HG03378 (cell line): ENCODE measurements at regions not wholly inside any gene's neighbourhood (a gene's known extent, or its start where the extent isn't known, plus 50 kb on each side); places are given as distances from the start of the nearest gene placed in this dataset.

Experiments used
- ATAC-seq: cut with Tn5 transposase; IDR thresholded peaks from one replicate; pipeline ENCODE4 v1.9.1; 2021; ENCODE audit warnings: mild to moderate bottlenecking, moderate library complexity; ENCODE audit not compliant: unreplicated experiment

DNA sequence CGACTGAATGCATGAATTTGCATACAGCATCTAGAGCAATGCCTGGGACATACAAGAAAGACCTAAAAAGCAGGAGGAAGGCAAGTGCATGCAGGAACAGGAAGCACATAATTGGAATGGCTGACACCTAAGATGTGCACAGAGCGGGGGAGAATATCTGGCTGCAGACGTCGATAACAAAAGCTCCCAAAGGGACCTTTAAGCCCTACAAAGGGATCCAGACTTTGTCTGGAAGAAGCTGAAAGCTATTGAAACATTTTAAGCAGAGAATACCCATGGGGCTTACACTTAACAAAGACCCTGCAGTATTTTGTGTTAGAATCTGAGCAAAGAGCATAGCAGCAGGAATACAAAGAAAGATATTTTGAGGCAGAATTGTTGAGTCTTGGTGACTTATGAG is 107.4 kb upstream of the CLDN10 start:
- ATAC-seq, result no peak

DNA sequence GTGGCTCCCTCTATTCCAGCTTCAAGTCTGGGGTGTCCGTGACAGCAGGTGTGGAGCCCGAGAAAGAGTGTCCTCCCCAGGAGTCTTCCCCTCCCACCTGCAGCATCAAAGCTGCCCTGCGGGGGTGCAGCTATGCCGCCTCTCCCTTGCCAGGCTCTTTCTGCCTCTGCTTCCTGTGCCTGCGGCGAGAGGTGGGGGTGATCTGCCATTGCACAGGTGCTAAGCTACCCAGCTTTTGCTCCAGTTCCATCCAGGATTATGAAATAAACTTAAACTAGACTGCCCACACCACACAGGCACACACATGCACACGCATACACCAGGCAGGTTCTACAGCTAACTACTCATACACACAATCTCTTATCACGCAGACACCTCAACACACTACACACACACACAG is 104.7 kb upstream of the CLDN10 start:
- no peak for ATAC-seq

DNA sequence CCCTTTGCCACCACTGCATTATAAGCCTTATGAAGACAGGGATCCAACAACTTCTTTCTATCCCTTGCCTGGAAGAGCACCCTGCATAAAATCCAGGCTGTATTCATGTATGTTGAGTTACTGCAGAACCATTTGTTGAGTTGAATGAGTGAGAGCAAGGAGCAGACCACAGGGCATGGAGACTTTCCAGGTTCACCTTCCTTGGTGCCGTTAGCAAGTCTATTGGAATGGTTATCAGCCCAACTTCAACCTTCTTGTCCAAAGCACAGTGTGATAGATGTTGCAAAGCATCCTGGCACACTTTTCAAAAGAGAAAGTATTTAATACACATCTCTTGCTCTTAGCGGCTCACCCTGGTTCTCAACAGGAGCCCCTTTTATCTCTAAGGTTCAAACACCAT is 100.9 kb upstream of the CLDN10 start:
- ATAC-seq, result no peak

DNA sequence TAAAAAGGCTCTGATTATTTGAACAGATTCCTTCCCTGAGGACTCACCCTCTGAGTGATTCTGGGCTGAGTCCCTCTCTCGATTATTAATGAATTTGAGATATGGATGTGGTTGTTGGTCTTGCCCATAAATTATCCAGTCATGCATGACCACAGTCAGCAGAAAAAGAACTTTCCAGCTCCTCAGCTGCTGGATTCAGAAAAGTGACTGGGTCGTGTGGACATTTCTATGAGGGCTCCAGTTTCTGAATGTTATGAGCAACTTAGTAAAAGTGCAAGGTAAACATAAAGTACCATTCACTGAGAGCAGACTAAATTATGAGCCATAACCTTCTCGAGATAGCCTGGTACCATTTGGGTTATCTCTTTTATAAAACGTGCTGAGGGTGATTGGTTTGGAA is 100.1 kb upstream of the CLDN10 start:
- no peak for ATAC-seq

DNA sequence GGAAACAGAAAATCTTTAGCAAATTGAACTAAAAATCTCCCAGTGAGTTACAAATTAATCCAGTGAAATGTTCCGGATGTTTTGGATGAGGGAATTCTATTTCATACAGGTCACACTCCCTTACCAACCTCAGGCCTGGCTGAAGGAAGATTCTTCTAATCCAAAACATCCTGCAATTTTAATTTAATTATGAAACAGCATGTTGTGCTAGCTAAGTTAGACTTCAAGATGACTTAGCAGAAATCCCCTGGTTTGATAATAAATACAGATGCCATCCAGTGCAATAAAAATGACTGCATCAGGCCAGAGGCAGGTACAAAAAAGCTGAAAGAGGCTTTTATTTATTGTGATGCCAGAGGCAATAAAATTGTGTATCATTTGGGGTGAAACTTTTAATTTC is 96.7 kb upstream of the CLDN10 start:
- no peak for ATAC-seq

DNA sequence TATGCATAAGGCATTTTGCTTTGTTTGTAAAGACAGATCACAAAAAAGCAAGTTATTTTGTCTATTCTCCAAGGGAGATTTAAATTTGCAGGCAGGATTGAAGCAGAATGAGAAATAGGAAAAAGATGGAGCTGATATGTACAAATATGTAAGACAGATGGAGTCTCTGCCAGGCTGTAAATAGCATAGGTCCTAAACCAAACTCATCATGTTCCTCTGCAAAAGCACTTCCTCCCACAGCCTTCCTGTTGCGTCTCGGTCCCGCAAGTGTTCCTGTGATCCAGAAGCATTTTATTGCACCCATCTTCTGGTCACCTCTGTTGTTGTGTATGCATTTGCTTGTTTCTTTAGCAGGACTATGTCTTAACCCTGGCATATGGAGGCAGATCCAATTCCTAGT is 95.7 kb upstream of the CLDN10 start:
- ATAC-seq, result no peak

DNA sequence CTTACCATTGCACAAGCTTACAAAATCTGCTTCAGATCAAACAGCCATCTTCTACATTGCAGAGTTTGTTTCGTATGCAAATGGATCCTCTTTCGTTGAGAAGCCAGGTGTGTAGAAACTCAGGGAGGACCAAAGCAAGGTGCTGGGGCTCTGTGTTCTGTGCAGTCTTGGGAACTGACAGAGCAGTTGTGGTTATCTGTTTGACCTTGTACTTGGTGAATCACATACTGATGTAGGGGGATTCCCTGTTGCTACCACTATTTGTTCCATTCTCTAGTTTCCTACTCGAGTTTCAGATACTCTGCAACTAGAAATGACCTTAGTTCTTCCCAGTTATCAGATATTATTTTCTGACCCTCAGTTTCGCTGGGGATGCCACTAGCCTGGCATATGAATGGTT is 95.2 kb upstream of the CLDN10 start:
- ATAC-seq, result peak; percentile 100

DNA sequence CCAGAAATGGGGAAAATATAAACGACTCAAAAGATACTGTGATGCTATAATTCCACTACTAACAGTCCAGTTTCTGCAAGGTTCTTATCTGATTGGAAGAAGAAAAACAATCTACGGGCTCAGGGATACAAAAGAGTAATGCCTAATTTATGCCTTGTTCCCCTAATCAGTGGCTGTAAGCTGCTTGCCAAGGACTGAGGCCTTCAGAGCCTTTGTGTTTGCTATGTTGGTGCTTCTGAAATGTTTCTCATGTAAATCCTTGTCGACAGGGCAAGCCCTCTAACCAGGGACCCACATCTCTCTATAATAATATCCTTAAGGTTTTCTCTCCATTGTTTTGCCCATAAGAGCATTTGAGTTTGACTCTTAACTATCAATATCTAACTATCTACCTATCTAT is 89.7 kb upstream of the CLDN10 start:
- ATAC-seq, result no peak

DNA sequence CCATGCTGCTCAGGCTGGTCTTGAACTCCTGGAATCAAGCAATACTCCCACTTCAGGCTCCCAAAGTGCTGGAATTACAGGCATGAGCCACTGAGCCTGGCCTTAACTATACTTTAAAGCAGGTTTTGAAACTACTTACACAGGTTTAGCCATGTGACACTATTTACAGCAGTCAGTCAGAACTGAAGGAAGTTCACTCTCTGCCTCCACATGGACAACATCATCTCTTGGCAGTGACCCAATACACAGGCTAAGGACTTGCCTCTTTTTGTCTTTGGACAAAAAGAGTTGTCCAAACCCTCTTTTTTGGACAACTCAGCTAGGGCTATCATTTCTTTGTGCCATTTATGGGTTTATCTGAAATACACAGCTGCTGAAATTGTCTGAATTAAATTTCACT is 89.0 kb upstream of the CLDN10 start:
- peak; percentile 49 for ATAC-seq

DNA sequence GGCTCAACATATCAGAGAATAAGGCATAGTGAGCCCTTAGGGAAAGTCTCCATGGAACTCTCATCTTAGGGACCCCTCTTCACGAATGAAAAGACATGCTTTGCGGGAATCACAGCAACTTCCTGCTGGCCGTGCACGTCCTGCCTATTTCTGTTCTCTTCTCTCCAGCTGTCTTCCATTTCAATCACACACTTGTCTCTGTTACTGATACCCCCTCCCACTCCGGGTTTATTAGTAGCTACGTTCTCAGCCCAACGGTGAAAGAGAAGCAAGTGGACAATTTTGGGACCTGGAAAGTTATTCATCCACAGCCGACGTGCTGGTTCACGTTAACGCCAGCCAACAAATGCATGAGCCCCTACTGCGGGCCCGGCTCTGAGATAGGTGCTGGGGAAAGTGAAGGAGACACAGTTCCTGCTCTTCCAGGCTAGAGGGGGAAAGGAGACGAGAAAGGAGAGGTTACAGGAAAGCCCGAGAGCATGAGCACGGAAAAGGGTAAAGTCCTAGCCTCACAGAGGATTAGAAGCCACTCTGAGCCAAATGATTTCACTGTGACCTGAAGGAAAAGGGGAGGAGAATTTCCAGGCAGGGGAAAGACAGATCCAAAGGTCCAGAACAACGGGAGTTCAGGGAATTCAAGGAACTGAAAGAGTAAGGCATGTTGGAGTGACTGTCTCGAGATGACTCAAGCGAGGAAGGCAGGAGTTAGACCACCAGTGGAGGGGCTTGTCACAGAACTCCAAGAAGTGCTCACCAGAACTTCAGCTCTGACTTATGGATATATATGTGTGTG is 81.8 kb upstream of the CLDN10 start:
- no peak for ATAC-seq

DNA sequence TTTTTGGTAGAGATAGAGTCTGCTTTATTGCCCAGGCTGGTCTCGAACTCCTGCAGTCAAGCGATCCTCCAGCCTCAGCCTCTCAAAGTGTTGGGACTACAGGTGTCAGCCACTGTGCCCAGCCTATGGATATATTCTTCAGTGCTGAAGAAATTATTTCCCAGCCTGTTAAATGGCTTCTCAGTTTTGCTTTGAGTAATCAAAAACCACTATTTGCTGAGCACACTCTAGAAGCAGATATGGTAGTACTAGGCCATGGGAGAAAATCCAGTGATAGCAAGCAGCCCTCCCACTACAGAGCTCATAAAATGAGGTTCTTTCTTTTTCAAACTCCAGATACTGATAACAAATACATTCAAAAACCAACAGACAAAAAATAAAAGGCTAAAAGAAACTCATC is 80.6 kb upstream of the CLDN10 start:
- ATAC-seq, result peak; percentile 73

DNA sequence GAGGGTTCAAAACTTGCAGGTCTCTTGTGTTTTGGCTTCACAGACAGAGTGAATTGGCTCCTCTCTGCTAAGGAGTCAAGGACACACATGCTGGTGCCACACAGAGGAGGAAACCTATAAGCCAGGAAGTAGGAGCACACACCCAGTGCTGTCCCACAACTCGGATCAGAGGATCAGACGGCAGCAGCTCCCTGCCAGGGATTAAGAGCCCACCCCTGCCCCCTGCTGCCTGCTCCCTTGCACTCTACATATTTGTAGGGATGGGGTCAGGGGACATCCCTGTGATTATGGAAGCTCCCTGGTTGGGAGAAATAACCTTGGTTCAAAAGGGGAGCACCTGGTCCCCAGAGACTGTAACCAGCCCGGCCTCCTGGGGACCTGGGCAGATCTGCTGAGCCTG is 77.5 kb upstream of the CLDN10 start:
- ATAC-seq, result no peak

DNA sequence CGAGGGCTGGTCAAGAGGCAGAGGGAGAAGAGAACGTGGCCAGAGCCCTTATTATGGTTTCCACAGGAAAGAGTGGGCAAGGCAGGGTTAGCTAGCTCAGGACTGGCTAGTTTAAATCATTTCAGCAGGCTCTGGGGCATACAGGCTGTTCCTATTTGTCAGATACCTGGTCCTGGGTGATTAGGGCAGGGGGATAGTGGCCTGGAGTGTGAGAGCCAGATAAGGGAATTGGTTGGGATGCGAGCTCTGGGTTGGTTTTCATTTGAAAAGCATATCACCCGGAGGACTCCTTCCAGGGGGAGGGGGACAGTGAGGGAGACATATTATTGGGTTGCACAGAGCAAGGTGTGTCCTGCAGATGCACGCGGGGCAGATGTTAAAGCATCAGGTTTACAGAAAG is 75.3 kb upstream of the CLDN10 start:
- no peak for ATAC-seq

DNA sequence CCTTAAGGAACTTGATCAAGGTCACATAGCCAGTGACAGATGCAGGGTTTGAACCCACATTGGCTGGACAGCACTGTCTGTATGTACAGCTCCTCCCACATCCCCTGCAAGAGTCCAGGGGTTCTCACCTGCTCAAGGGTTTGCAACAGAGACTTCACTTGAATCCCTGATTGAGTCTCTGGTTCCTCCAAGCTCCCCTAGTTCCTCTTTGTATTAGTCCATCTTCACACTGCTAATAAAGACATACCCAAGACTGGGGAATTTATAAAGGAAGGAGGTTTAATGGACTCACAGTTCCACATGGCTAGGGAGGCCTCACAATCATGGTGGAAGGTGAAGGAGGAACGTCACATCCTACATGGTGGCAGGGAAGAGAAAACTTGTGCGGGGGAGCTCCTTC is 72.8 kb upstream of the CLDN10 start:
- ATAC-seq, result peak; percentile 15

DNA sequence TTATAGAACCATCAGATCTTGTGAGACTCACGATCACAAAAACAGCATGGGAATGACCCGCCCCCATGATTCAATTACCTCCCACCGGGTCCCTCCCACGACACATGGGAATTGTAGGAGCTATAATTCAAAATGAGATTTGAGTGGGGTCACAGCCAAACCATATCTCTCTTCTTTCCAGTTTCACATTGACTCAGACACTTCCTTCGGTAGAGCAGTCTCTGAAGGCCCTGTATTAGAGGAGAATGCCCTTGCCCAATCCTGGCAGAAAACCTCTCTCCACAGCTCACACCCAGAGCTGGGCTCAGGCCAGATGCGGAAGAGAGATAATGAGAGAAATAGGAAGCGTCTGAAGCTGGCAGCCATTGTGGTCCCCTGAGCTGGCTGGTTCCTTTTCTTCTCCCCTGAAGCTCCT is 72.4 kb upstream of the CLDN10 start:
- peak; percentile 73 for ATAC-seq

DNA sequence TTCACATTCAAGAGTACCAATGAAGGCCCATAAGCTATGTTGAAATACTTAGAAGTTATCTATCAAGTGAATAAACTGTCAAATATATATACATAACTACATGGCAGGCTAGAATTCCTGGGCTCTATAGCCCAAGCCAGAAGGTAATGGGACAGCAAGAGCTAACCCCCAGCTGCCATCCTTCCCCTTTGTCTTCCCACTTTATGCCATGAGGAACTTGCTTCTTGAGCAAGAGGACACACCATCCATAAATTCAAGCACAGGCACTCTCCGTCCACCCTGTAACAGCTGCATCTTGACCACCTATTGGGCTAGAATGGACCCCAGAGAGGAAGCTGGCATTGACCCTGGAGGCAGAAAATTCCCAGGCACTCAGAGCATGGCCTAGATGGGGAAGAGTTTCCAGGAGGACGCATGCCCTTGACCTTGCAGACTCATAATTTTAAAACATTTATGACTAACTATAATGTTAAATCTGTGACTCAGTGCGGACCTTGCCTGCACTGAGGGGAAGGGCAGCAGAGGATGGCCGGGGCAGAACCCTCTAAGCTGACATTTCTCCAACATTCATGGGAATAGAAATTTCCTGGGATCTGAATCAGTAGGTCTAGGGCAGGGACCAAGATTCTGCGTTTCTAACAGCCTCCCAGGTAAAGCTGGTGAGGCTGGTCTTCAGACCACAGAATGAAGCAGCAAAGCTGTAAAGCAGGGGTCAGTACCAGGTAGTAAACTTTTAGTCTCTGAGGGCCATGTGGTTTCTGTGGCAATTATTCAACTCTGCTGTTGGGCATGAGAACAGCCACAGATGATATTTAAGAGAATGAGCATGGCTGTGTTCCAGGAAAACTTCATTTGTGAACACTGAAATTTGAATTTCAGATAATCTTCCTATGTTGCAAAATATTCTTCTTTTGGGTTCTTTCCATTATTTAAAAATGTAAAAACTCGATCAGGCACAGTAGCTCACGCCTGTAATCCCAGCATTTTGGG is 71.4 kb upstream of the CLDN10 start:
- no peak for ATAC-seq

DNA sequence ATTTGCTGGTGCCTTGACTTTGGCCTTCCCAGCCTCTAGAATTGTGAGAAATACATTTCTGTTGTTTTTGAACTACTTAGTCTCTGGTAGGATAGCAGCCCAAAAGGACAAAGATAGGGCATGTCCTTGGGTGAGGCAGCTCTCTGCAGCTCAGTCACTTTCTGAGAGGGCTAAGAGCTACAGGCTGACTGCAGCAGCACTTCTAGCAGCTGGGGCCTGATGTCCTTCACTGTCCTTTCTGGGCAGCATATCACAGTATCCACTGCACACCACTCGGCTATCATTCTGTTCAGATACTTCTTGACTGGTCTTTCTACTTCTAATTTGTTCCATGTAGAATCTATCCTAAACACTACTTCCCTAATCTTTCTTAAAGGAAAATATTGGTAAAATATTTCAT is 68.5 kb upstream of the CLDN10 start:
- no peak for ATAC-seq

DNA sequence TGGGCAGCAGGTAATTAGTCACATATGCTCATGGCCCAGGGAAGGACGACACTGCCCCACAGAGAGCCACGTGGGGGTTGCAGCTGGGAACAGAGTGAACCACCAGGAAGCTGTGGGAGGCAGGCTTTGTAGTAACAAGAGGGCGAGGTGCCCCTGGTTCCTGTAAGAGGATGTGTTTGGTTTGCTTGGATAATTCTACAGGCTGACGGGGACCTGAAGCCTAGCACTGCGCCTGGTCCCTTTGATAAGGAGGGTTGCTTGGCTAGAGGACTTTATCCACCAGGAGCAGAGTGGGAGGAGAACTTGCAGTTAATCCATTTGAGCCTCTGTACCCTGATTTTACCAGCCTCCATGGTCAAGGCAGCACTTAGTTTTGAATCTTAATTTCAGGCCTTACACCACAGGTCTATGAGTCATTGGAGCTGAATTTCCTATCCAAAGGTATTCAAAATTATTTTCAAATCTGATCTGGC is 67.4 kb upstream of the CLDN10 start:
- no peak for ATAC-seq

DNA sequence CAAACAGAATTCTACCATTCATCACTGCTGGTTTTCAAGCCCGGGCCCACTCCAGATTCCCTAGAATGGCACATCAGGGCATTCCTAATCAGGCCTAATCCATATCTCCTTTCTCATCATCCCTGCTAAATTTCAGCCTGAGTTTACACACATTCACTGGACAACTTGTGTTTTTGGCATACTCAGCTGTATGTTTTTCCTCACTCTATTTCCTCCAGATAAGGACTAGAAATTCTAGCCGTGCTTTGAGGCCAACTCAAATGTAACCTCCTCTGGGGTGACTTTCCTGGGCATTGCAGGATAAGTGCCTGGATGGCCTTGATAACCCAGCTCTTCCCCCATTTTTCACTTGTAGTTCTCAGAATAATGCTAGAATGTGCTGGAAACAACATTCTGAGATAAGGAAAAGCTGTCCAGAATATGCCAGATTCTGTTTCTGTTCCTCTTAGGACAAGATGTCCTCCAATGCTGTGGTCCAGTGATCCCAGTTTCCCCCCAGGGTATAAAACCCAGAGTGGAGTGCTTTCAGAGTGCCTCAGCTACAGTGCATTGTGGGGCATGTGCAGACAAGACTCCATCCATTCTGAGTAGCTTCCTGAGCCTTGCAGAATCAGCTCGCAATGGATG is 66.9 kb upstream of the CLDN10 start:
- no peak for ATAC-seq

DNA sequence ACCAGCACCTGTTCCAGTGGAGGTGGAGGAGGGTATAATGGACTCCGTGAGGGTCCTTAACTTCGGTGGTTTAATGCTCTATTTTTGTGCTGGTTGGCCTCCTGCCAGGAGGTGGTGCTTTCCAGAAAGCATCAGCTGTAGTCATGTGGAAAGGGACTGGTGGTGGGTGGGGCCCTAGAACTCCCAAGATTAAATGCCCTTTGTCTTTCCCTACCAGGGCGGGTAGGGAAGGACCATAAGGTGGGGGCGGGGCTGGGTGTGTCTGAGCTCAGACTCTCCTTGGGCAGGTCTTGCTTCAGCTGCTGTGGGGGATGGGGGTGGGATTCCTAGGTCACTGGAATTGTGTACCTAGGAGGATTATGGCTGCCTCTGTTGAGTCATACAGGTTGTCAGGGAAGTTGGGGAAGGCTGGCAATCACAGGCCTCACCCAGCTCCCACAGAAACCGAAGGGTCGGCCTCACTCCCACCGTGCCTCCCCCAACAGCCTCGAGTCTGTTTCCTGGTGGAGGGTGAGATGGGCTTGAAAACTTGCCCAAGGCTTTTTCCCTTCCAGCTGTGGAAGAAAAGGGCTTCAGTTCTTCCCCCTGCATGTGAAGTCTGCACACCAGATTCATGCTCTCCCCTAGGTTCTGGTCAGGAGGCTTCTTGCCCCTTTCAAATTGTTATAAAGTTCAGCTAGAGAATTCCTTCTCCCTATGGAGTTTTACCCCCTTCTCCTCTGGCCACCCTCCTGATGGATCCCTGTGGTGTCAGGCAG is 60.3 kb upstream of the CLDN10 start:
- no peak for ATAC-seq
